HG03280 (cell line): ENCODE measurements at regions not wholly inside any gene's neighbourhood (a gene's known extent, or its start where the extent isn't known, plus 50 kb on each side); places are given as distances from the start of the nearest gene placed in this dataset.

Experiments
- ATAC-seq: cut with Tn5 transposase; IDR thresholded peaks from one replicate; pipeline ENCODE4 v1.9.1; 2021; ENCODE audit warnings: mild to moderate bottlenecking, moderate library complexity; ENCODE audit not compliant: unreplicated experiment

GRCh38 chr18:71025505-71026225 lies 736.8 kb downstream of the SOCS6 start:
- ATAC-seq: no peak

DNA sequence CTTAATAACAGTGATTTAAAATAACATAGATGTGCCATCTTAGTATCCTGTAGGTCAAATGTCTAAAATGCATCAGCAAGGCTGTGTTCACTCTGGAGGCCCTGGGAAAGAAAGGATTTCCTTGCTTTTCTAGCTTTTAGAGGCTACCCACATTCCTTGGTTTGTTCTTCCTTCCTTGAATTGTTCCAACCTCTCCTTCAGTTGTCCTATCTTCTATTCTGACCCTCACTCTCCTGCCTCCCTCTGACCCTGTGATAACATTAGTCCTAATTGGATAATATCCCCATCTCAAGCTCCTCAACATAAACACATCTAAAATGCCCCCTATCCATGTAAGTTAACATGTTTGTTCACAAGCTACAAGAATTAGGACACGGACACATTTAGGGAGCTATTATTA lies 733.5 kb downstream of the SOCS6 start:
- no peak for ATAC-seq

DNA sequence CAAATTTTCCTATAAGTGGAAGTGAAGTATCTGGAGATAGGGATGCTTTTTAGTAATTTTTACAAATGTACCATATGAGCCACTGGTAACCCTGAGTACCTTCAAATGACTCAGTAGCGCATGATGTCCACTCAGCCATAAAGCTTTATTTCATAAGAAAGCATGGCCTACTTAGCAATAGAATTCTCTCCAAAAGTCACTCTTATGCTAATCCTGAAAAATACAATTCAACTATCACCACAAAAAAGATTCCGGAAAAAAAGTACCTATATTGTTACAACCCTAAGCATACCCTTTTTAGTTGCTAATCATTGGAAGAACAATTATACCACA lies 732.2 kb downstream of the SOCS6 start:
- ATAC-seq: no peak

GRCh38 chr18:71020342-71021029 lies 731.6 kb downstream of the SOCS6 start:
- no peak for ATAC-seq

GRCh38 chr18:71018816-71019215 lies 730.0 kb downstream of the SOCS6 start:
- no peak for ATAC-seq

GRCh38 chr18:71012789-71013188 lies 723.9 kb downstream of the SOCS6 start:
- no peak for ATAC-seq

DNA sequence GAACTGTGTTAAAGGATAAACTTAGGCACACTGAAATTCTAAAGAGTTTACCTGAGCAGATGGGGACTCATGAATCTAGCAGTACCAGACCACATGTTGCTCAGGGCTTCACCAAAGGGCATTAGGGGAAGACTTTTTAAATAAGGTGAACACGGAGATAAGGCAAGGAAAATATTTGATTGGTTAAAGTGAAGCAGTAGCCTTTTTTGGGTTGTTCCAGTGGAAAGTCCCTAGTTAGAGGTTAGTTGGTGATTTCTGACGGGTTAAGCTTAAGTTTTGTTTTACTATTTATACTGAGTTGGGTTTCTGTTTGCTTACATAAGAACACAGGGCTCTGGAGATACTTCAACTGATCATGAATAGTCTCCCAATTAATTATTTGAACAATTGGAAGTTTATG lies 722.5 kb downstream of the SOCS6 start:
- ATAC-seq: no peak

DNA sequence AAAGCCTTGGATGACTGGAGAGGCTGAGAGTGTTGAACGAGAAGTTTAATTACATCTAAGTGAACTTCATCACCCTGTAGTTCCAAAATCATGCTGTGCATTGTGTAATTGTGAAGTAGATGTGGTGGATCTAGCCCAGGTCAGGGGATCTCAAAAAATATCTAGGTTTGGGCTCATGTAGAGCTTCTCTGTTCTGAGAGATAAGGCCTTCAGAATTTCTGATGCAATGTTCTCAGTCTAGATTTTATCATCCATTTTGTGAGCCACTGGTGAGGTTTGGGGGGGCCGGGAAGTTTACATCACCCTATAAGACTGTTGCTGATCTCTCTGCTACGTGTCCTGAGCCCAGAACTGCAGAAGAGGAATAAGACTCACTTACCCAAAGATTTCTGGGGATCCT lies 719.4 kb downstream of the SOCS6 start:
- ATAC-seq: no peak

DNA sequence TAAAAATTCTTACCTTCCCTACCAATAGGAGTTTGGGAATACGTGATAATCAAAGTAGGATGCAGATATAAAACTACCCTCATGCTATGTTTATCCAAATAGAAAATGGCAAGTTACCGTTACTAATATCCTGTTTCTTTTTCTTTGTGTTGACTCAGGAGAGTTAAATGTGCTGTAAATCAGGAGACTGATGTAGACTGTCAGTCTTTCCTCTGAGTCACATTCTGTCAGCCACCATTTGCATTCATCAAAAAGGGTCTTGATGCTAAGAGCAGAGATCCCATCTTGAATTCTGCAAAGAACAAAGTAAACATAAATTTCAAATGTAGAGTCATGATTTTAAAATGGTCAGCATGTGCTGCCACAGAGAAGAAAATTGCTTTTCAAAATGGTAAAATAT lies 712.8 kb downstream of the SOCS6 start:
- no peak for ATAC-seq

- no peak for ATAC-seq
Measured at GRCh38 chr18:70998490-70998889, 709.6 kb downstream of the SOCS6 start.

- no peak for ATAC-seq
Measured at GRCh38 chr18:70994116-70994515, 705.3 kb downstream of the SOCS6 start.

DNA sequence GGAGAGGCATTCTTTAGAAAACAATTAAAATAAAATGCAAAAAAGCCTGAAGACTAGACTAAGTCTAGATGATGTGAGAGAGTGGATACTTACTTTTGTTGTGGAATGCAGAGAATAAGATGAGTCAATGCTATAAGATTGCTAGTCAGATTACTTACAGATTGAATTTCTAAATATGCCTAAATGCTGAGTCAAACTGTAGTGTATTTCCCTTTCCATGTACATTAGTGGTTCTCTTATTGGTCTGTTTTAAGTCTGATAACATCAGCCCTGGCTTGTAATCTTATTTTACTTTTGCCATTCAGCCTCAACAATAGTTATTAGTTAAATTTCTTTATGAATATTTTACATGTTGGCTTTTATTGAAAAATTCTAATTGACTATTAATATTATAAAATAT lies 702.7 kb downstream of the SOCS6 start:
- ATAC-seq: no peak

- ATAC-seq: no peak
Measured at GRCh38 chr18:70985948-70986347, 697.1 kb downstream of the SOCS6 start.

GRCh38 chr18:70982292-70982691 lies 693.4 kb downstream of the SOCS6 start:
- no peak for ATAC-seq

GRCh38 chr18:70981400-70982140 lies 692.7 kb downstream of the SOCS6 start:
- no peak for ATAC-seq

GRCh38 chr18:70973626-70974025 lies 684.8 kb downstream of the SOCS6 start:
- ATAC-seq: no peak

DNA sequence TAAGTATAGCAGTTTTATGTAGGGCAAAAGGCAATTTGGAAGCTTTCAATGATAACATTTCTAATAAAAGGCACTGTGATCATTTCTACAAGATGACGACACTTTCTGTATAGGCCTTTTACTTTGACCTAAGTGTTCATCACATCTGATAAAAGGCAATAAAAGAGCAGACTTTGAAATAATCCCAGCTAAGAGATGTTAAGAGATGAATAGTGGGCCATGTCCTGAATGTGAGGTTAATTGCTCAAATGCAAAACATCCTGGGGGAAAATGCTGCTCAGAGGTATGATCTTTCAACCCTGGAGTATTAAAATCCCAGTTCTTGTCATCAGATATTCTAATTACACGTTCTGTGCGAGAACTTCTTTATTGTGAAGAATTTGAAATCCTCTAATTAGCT lies 677.6 kb downstream of the SOCS6 start:
- no peak for ATAC-seq

DNA sequence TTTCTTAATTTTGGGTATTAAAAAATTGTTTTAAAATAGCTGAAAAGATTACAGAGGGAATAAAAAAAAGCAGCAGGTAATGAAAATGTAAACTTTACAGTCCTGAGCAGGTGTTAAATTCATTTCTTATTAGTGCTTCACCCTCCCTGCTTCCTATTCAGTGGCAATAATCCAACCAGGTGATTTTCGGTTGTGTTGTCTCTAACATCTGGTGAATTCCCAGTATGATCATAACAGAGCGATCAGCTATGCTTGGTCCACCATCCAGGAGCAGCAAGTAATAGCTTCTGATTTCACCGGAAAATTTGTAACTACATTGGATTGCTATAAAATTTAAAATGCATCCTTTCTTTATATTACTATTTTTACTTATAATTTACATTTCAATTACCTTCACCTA lies 673.1 kb downstream of the SOCS6 start:
- no peak for ATAC-seq

DNA sequence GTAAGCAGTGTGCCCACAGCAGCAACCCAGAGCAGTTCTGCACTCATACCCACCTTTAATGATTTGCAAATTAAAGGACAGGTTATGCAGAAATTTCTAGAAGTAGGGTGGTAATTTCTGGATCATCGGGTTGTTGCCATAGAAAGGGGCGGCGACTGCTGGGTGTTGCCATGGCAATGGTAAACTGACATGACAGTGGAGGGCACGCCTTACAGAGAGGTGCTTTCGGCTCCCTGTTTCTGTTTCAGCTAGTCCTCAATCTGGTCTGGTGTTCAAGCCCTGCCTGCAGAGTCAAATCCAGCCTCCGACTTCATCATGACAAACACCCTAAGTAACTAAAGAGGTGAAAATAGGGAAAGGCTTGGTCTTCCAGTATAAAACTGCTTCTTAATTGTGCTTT lies 667.7 kb downstream of the SOCS6 start:
- ATAC-seq: no peak

GRCh38 chr18:70936160-70936559 lies 647.3 kb downstream of the SOCS6 start:
- no peak for ATAC-seq

GRCh38 chr18:70931942-70932814 lies 643.3 kb downstream of the SOCS6 start:
- no peak for ATAC-seq
